Hematopoietic multipotent progenitor cell treated with erythropoietin and hydrocortisone succinate and interleukin-3 and kit ligand, for 6 days (in vitro differentiated cells): ENCODE measurements at regions not wholly inside any gene's neighbourhood (a gene's known extent, or its start where the extent isn't known, plus 50 kb on each side); places are given as distances from the start of the nearest gene placed in this dataset.

Source experiments
- DNase-seq: peaks from one replicate; pipeline ENCODE4 v3.0.0-alpha.2; 2015

GRCh38 chr13:107851670-107852069, 363.7 kb downstream of the LIG4 start:
- no peak for DNase-seq

GRCh38 chr13:107847406-107847805, 367.9 kb downstream of the LIG4 start:
- DNase-seq, result no peak

GRCh38 chr13:107846642-107847041, 368.7 kb downstream of the LIG4 start:
- no peak for DNase-seq

- DNase-seq, result no peak
These were observed 369.4 kb downstream of the LIG4 start for GRCh38 chr13:107845911-107846310.

- no peak for DNase-seq
These were observed 371.7 kb downstream of the LIG4 start for GRCh38 chr13:107843681-107844080.

GRCh38 chr13:107843281-107843680, 372.1 kb downstream of the LIG4 start:
- DNase-seq, result no peak

GRCh38 chr13:107842562-107843180, 372.7 kb downstream of the LIG4 start:
- DNase-seq, result no peak

- DNase-seq, result no peak
These were observed 376.7 kb downstream of the LIG4 start for GRCh38 chr13:107838588-107839161.

- no peak for DNase-seq
These were observed 378.7 kb downstream of the LIG4 start for GRCh38 chr13:107836685-107837084.

GRCh38 chr13:107835339-107836018, 379.9 kb downstream of the LIG4 start:
- DNase-seq, result no peak

- no peak for DNase-seq
These were observed 380.6 kb downstream of the LIG4 start for GRCh38 chr13:107834717-107835116.

GRCh38 chr13:107834281-107834680, 381.1 kb downstream of the LIG4 start:
- no peak for DNase-seq

- DNase-seq, result no peak
These were observed 382.7 kb downstream of the LIG4 start for GRCh38 chr13:107832500-107833100.

- no peak for DNase-seq
These were observed 384.5 kb downstream of the LIG4 start for GRCh38 chr13:107830804-107831203.

- DNase-seq, result no peak
These were observed 387.3 kb downstream of the LIG4 start for GRCh38 chr13:107827840-107828549.

GRCh38 chr13:107824635-107825034, 390.7 kb downstream of the LIG4 start:
- no peak for DNase-seq

GRCh38 chr13:107822006-107822405, 393.3 kb downstream of the LIG4 start:
- no peak for DNase-seq

- no peak for DNase-seq
These were observed 393.8 kb downstream of the LIG4 start for GRCh38 chr13:107821492-107821891.

- no peak for DNase-seq
These were observed 396.3 kb downstream of the LIG4 start for GRCh38 chr13:107819071-107819470.

GRCh38 chr13:107817647-107818287, 397.6 kb downstream of the LIG4 start:
- no peak for DNase-seq

GRCh38 chr13:107812014-107812412, 403.3 kb downstream of the LIG4 start:
- DNase-seq, result no peak

- DNase-seq, result no peak
These were observed 403.9 kb downstream of the LIG4 start for GRCh38 chr13:107811233-107812013.
